ELR (cell line): ENCODE measurements at regions not wholly inside any gene's neighbourhood (a gene's known extent, or its start where the extent isn't known, plus 50 kb on each side); places are given as distances from the start of the nearest gene placed in this dataset.

Experiments
- DNase-seq: peaks from one replicate; pipeline ENCODE4 v3.0.0-alpha.2; 2015; ENCODE audit warnings: low read depth

DNA sequence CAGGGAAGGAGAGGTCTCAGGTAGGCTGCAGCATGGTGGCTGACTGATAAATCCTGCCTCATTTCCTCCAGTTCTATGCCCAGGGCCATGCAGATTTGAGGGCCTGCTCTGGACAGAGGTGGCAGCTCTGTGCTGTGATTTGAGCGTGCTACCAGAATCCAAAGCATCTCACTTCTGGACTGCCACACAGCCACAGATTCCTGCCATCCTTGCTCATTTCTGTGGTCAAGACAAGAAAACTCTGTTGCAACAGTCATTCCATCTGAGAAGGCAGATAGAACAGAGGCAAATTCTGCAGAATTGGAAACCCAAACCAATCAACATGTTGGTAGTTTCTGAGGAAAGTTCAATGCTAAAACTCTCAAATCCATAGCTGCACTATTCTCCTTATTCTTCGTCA is 102.8 kb upstream of the GALNT2 start:
- DNase-seq = no peak

DNA sequence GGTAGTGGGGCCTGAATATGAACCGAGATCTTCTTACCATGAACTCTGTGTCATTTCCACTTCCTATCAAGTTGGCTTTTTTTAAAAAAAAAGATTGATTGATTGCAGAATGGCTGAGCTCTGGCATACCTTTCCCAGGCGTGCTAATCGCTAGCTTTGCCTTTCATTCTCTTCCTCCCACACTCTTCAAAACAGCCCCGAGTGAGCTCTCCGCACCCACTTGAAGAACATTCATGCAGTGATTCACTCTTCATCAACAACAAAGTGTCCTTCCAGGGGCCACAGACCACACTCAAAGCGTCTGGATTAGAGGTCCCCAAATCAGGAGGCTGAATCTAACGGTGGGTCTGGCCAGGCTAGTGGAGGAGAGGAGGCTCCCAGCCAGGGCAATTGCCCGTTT is 96.3 kb upstream of the GALNT2 start:
- no peak for DNase-seq

DNA sequence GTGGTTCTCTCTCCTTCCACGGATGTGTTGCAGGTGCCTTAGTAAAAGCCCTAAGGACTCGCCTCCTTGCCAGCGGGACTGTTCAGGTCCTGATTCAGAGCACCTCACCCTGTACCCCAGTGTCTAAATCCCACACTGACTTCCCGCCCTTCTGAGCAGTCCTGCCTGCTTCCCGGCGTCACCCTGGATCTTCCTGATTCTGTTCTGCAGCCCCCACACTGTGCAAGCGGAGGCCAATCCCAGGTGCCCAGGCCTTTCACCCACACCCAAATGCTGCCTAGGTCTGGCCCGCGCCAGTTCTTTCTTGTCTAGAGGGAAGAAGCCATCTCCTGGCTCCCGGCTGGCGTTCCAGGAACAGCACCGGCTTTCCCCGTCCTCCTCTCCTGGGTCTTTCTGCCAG is 95.9 kb upstream of the GALNT2 start:
- no peak for DNase-seq

DNA sequence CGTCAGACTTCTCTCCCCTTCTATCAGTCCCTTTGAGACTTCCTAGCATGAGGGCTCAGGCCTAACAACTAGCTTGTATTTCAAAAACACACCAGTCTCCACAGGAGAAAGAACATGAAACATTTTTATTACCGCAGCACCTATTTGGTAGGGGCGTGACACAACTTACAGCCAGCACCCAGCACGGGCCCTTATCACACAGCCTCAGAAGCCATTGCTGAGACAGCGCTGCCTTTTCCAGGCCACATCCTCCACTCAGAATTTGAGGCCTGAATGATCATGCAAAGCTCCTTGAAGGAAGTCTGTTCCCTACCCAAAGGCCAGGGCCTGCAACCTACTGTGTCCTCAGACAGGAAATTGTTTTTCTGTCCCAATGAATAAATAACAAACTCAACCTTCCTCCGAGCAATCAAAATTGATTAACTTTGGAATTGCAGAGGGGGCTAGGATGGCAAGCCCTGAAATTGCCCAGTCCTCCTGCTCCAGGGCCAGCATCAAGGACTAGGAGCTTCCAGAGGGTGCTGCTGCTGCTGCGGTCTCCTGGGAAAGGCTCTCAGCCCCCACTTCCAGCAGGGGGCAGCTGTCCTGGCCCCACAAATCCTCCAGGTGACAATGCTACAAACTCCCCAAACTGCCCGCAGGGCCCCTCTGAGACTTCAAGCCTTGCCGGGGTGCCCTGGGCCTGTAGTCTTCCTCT is 94.3 kb upstream of the GALNT2 start:
- peak; percentile 6 for DNase-seq

DNA sequence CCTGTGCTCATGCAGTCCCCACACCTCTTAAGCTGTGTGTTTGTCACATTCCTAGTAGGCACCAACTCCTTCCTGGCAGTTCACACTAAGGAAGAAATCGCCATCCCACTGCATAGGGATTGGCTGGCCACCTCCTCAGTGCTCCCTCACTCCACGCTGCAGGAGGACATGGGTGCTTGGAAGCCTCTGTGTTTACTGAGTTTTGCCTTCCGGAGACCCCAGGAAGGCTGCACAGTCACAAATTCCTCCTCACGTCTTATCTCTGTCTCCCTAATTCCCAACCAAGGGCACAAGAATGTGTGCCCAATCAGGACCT is 93.8 kb upstream of the GALNT2 start:
- no peak for DNase-seq

DNA sequence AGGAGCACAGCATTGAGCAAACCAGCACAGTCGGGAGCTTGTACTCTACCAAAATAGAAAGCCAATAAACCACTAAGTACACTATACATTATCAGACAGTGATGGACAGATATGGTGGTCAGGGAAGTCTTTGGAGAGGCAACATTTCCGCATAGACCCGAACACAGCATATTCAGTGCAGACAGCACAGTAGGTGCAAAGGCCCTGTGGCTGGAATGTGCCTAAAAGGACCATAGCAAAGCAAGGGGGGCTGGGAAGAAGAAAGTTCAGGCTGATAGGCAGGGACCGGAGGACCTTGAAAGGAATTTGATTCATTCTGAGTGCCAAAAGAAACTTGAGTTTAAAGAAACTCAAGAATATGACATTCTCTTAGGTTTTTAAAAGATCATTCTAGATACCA is 92.0 kb upstream of the GALNT2 start:
- DNase-seq = no peak

DNA sequence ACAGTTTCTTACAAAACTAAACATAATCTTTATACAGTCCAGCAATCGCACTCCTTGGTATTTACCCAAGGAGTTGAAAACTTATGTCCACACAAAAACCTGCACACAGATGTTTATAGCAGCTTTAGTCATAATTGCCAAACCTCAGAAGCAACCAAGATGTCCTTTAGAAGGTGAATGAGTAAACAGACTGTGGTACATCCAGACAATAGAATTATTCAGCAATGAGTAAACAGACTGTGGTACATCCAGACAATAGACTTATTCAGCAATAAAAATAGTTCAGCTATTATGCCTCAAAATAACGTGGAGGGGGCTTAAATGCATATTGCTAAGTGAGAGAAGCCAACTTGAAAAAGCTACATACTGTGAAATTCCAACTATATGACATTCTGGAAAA is 87.0 kb upstream of the GALNT2 start:
- DNase-seq = peak; percentile 55

DNA sequence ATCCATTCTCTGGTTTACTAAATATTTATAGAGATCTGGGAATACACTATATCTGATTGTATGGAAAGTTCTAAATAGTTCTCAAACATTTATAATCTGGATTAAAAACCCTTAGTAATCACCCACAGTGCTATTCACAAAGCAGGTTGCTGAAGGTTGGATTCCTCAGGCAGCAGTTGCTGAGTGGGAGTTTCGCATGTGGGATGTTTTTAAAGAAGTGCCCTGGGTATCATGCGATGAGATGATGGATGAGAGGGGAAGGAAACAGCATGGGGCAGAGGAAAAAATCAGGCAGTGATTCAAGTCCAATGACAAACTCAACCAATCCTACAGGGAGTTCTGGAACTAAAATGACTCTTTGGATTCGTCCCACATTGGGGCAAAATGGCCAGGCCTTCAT is 85.3 kb upstream of the GALNT2 start:
- DNase-seq = no peak

DNA sequence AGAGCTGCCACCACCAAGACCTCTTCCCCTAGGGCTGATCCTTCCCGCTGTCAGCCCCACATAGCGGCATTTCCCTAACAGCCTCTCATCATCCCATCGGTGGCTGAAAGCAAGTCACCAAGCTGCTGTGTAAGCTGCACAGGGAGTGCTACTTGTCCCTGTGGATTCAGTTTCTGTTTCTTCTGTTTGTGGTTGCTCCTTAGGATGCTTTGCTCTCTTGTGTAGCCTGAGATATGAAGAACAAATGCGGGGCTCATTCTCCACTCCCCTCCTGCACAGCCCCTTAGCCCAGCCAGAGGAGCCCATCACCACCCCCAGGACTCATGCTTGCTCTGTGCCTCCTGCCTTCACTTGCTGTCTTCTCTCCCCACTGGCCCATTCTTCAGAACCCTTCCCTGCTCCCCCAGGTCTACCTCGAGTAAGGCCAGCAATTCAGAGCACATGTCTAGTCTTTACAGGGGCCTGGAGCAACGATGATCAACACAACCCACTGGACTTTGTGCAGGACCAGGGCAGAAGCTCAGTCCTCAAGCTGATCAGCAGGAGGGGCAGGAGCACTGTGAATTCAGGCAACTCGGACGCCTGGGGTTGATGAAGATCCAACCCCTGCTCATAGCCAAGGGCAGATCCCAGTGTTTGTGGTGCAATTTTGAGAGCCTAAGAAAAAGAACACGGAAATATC is 82.6 kb upstream of the GALNT2 start:
- DNase-seq = no peak

DNA sequence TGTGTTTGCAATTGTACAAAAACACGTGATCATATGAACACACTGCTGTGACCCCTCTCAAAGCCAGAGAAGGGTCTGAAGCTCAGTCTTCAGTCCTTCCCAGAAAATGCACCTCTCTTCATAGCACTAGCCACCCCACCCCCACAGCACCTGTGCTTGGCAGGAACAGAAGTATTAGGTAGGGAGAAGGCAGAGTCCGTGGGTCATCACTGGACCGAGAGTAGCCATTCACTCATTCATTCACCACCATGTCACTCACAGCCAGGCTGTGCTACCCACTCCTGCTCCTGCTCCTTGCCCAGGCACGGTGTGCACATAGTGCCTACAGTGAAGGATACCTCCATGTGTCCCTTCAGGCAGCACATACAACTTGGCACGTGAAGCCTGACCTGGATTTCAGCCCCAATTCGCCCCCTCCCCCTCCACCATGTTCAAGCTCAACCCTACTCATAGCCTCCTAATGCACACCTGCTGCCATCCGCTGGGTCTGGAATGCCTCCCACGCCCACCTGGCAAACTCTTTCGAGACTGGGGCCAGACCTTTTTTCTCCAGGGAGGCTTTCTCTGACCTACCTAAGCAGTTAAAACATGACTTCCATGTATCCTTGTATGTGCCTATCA is 81.9 kb upstream of the GALNT2 start:
- no peak for DNase-seq

DNA sequence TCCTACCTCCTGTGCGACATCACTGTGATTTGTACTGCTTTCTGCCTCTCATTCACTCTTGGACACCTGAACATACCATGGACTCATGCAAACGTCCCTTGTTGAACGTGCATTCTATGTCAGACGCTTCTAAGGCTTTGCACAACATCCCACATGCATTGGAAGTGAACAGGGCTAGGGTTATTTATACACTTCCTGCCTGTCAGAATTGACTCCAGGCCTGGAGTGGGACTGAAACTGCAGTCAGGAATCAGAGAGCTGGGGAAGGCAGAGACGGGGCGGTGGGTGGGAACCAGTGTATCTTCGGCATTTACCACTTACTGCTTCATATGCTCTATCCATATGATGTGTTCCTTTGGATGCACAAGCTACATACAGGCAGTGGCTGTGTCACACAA is 81.4 kb upstream of the GALNT2 start:
- no peak for DNase-seq

DNA sequence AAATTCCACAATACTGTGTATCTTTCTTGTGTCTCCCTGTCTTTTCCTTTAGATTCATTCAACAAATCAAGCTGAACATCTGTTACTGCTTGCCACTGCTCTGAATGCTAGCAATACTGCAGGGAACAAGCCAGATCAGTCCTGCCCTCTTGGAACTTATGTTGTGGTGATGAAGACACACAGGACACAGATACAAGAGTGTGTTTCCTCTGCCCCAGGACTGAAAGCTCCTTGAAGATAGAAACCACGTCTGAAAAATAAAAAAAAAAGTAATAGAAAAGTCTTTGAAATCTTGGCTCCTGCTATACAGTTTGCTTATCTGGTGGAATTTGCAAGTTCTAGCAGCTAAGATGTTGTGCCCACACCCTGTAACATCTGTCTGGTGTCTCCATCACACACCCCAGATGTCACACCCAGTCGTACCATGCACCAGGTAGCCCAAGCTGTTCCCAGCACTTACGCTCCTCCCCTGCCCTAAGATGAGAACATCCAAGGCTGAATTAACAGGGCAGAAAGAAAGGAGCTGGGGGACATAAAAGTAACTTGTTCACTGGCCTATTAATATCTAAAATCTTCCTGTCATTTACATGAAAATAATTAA is 80.2 kb upstream of the GALNT2 start:
- no peak for DNase-seq

DNA sequence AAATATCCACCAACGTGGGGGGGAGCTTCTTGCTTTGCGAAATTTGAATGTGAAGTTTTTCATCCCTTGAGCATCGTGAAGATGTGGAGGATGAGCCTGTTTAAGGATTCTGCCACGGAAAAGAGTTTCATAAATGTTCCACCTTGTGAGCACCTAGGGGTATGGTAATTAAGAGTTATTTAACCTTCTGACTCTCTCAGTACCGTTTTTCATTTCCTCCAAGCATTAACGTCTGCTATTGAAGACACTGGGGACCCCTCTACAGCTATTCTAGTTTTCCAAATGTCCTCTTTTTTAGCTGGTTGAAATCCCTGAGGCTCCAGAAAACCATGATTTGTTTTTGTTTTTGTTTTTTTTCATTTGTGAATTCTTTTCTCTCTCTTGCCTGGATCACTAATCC is 79.1 kb upstream of the GALNT2 start:
- DNase-seq = no peak

DNA sequence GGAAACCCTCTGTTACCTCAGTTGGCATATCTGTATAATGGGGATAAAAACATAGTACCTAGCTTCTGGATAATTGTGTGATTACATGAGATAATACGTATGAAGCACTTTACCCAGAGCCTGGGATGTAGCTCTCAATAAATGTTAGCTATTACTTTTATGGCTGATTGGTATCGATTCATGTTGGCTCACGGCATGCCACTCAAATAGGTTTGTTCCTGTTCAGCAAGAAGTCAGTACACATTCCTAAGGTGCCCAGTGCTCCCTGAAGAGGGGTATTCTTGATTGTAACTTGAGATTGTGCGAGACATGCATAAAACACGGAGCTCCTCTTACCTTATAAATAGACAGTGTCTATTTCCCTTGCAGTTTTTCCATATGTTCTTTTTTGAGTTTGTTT is 78.5 kb upstream of the GALNT2 start:
- DNase-seq = no peak

DNA sequence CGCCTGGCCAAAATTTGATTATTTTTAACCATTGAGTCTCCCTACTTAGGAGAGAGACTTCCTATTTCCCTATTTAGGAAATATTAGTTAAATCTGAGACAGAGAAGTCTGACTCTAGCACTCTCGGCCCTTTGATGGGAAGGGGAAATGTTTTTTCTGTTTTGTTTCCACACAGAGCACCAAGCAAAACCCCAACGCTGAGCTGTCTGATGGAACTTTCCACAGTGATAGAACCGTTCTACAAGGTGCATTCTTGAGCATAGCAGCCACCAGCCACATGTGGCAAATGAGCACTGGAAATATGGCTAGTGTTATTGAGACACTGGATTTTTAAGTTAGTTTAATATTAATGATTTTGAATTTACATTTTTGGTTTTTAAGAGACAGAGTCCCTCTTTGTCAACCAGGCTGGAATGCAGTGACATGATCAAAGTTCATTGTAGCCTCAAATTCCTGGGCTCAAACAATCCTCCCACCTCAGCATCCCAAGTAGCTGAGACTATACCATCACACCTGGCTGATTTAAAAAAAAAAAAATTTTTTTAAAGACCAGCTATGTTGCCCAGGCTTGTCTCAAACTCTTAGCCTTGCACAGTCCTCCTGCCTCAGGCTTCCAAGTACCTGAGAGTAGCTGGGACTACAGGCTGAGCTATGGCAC is 77.3 kb upstream of the GALNT2 start:
- no peak for DNase-seq

DNA sequence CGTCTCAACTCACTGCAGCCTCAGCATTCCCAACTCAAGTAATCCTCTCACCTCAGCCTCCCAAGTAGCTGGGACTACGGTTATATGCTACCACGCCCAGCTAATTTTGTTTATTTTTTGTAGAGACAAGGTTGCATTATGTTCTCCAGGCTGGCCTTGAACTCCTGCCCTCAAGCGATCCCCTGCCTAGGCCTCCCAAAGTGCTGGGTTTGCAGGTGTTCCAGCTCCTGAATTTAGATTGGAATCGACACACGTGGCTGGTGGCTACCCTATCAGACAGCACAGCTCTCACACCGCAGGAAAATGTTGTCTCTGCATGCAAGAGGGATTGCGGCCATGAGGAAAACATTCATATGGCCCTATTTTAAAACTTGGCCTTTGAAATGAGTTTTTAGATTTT is 76.7 kb upstream of the GALNT2 start:
- DNase-seq = no peak

DNA sequence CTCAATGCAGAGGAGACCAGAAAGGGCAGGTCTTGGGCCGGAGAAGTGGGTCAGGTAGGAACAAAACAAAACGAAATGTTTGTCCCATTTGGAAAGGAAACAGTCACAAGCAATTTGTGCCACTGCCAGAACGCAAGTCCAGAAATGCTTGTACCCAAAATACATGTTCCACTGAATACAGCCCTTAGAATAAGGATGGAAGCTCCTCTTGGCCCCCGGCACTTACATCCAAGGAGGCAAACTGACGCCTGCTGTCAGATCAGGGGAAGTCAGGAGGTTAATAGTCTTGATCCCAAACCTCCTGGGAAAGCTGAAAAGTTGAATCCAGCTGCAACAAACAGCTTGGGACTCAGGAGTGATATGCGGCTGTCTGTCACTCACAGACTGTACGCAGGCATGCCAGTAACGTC is 75.9 kb upstream of the GALNT2 start:
- no peak for DNase-seq

DNA sequence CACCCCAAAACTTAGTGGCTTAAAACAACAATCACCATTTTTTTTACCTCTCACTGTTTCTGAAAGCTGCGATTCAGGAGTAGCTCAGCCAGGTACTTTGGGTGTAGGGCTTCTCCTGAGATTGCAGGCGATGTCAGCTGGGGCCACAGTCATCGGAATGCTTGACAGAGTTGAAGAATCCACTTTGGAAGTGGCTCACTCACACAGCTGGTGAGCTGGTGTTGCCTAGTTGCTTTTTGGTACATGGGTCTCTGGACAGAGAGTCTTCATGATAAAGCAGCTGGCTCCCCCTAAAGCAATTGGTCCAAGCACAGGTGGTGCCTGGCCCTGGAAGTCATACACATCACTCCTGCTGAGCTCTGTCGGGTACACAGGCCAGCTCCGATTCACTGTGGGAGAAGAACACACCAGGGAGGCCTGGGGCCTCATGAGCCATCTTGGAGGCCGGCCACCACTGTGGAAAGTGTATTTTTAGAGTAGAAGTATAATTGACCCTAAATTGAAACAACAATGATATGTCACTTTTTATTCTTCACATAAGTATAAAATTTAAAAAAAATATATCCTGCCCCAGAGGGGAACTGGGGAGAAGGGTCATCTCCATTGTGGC is 75.2 kb upstream of the GALNT2 start:
- DNase-seq = no peak

DNA sequence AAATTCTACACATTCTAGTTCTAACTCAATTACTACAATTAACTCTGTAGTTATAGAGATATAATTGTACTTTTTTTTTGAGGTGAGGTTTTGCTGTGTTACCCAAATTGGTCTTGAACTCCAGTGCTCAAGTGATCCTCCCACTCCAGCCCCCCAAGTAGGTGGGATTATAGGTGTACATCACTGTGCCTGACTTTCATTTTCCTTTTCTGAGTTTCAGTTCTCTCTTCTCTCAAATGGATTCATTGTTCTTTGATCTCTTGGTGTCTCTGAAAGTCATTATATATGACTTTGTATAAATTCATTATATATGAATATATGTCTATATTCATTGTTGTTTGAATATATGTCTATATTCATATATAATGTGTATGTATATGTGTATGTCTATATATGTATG is 74.0 kb upstream of the GALNT2 start:
- DNase-seq = no peak

DNA sequence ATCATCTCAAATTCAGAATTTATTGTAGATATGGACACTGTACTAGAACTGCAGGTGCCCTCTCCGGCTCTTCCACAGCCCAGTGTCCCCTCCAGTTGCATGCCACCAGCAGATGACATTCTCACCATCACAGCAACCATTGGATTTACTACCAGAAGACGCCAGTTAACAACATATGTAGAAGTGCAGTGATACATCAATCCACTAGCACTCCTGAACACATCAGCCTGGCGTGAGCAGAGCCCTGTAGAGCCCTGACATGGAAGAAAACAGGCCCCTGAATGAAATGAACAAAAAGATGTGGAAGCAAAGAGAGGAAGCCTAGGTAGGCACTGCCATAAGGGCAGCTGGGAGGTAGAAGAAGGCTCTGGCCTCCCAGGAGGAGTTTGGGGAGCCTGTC is 73.1 kb upstream of the GALNT2 start:
- no peak for DNase-seq

DNA sequence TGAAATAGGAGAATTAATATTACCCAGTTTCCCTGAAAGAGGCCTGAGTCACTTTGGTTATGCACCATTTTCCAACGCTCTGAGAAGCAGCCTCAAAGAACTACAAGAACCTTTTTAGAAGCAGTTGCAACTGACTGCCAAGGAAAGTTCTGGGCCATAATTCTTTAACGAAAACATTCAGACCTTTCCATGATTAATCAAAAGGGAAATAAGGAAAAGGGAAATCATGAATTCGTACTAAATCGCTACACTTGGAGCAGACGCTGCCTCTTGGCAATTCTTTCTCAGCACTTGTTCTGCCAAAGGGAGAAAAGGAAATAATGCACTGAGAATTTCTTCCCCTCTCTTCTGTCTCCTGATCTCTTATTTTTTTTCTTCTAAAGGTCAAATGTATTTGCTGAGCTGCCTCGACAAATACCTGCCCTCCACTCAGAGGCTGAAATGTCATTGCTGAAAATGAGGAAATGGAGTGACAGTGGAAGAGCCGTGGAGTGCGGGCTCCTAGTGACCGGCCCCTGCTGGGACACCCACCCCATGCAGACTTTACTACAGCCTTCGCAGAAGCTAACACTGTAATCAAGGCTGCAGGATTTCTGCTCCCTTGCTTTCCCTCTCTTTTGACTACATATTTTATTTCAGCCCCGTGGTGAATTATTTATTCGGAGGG is 67.9 kb upstream of the GALNT2 start:
- no peak for DNase-seq
